WTC11 (cell line): ENCODE measurements at regions not wholly inside any gene's neighbourhood (a gene's known extent, or its start where the extent isn't known, plus 50 kb on each side); places are given as distances from the start of the nearest gene placed in this dataset.

ENCODE experiments used
- ATAC-seq: fragments of 200-7000 bp; cut with Tn5 transposase; 2 replicates; pipeline ENCODE4 v1.10.0; 2021; ENCODE audit warnings: mild to moderate bottlenecking, moderate library complexity
- CTCF ChIA-PET: fragments of 300-600 bp; sonication (Branson Sonifier 250); formaldehyde crosslinking; loops from one replicate; lab custom pipeline; 2021; ENCODE audit warnings: antibody characterized with exemption; lab: Charles Lee
- POLR2A ChIA-PET: fragments of 350-600 bp; sonication (Branson Sonifier 250); formaldehyde crosslinking; loops from one replicate; lab custom pipeline; 2021; ENCODE audit warnings: antibody characterized with exemption; lab: Charles Lee
- DNase-seq: peaks from one replicate; pipeline ENCODE4 v3.0.0; 2021; ENCODE audit warnings: low spot score
- H3K27ac Mint-ChIP-seq: 2 replicates; pipeline ENCODE4 v1.8.0; 2021; ENCODE audit warnings: mixed read lengths
- H3K27me3 Mint-ChIP-seq: 2 replicates; pipeline ENCODE4 v1.8.0; 2021; ENCODE audit warnings: low read depth, mild to moderate bottlenecking, moderate library complexity, mixed read lengths
- H3K36me3 Mint-ChIP-seq: 2 replicates; pipeline ENCODE4 v1.8.0; 2021; ENCODE audit warnings: mixed read lengths
- H3K4me1 Mint-ChIP-seq: 2 replicates; pipeline ENCODE4 v1.8.0; 2022; ENCODE audit warnings: mixed read lengths
- H3K4me3 Mint-ChIP-seq: 2 replicates; pipeline ENCODE4 v1.8.0; 2021; ENCODE audit warnings: mild to moderate bottlenecking, moderate library complexity, mixed read lengths
- H3K9me3 Mint-ChIP-seq: 2 replicates; pipeline ENCODE4 v1.8.0; 2021; ENCODE audit warnings: mixed read lengths
- ARID4B ChIP-seq: sonication (generic); formaldehyde crosslinking; IDR thresholded peaks from 2 replicates; pipeline ENCODE4 v1.8.0; 2023; ENCODE audit warnings: missing genetic modification reagents, mild to moderate bottlenecking, borderline replicate concordance
- ERG ChIP-seq: fragments of 250-450 bp; sonication (Bioruptor Pico); IDR thresholded peaks from 2 replicates; pipeline ENCODE4 v1.8.0; 2021; ENCODE audit warnings: mild to moderate bottlenecking
- HMGA2 ChIP-seq: fragments of 250-450 bp; sonication (Bioruptor Pico); IDR thresholded peaks from 2 replicates; pipeline ENCODE4 v1.4.0; 2021; ENCODE audit warnings: mild to moderate bottlenecking, moderate library complexity
- MAX ChIP-seq: sonication (generic); formaldehyde crosslinking; IDR thresholded peaks from 2 replicates; pipeline ENCODE4 v1.8.0; 2022; ENCODE audit warnings: mild to moderate bottlenecking, missing genetic modification reagents
- MYBL2 ChIP-seq: sonication (generic); formaldehyde crosslinking; IDR thresholded peaks from 2 replicates; pipeline ENCODE4 v1.8.1; 2023; ENCODE audit warnings: mild to moderate bottlenecking, moderate library complexity, missing genetic modification reagents
- NR2C2 ChIP-seq: sonication (generic); formaldehyde crosslinking; IDR thresholded peaks from 2 replicates; pipeline ENCODE4 v1.8.0; 2022; ENCODE audit warnings: mild to moderate bottlenecking, missing genetic modification reagents
- PRDM15 ChIP-seq: sonication (generic); formaldehyde crosslinking; IDR thresholded peaks from 2 replicates; pipeline ENCODE4 v1.8.0; 2022; ENCODE audit warnings: missing genetic modification reagents
- RORB ChIP-seq: fragments of 250-450 bp; sonication (Bioruptor Pico); IDR thresholded peaks from 2 replicates; pipeline ENCODE4 v1.9.0; 2021; ENCODE audit warnings: mild to moderate bottlenecking
- ZBTB21 ChIP-seq: sonication (generic); formaldehyde crosslinking; IDR thresholded peaks from 2 replicates; pipeline ENCODE4 v1.8.1; 2023; ENCODE audit warnings: mild to moderate bottlenecking, missing genetic modification reagents, borderline replicate concordance
- ZNF396 ChIP-seq: fragments of 250-450 bp; sonication (Bioruptor Pico); IDR thresholded peaks from 2 replicates; pipeline ENCODE4 v1.8.0; 2021; ENCODE audit warnings: mild to moderate bottlenecking, moderate library complexity, borderline replicate concordance
- ZNF512 ChIP-seq: sonication (generic); formaldehyde crosslinking; IDR thresholded peaks from 2 replicates; pipeline ENCODE4 v1.8.1; 2022; ENCODE audit warnings: missing genetic modification reagents, borderline replicate concordance
- ZNF532 ChIP-seq: fragments of 250-450 bp; sonication (Bioruptor Pico); IDR thresholded peaks from 2 replicates; pipeline ENCODE4 v1.9.0; 2021; ENCODE audit warnings: mild to moderate bottlenecking, borderline replicate concordance

GRCh38 chr4:107148904-107149303 is 112.8 kb upstream of the DKK2 start (continued):
- TF ChIP-seq ZNF512 (CRISPR knock-in tag) = no peak
- TF ChIP-seq MYBL2 (CRISPR knock-in tag) = no peak
- TF ChIP-seq ZNF532 (CRISPR knock-in tag) = no peak
- TF ChIP-seq, all 79 proteins: peak for 0

- ChIA-PET CTCF (no interaction called here), POLR2A (no interaction called here)
- Mint-ChIP-seq H3K27me3 (no peaks in the 10 kb centered on the region), H3K4me3 (no peak overlapping the region), H3K9me3 (peaks cover 8% of the 10 kb centered on the region), H3K27ac (no peak overlapping the region), H3K36me3 (no peaks in the 10 kb centered on the region), H3K4me1 (peaks cover 35% of the 10 kb centered on the region)
- no peak for DNase-seq
- ATAC-seq = no peak
- TF ChIP-seq ZNF532 (CRISPR knock-in tag) (no peak), RORB (no peak), ARID4B (CRISPR knock-in tag) (no peak), HMGA2 (CRISPR knock-in tag) (no peak), ERG (CRISPR knock-in tag) (no peak), MYBL2 (CRISPR knock-in tag) (no peak), NR2C2 (CRISPR knock-in tag) (no peak), MAX (CRISPR knock-in tag) (no peak), PRDM15 (no peak), ZBTB21 (CRISPR knock-in tag) (no peak), ZNF396 (CRISPR knock-in tag) (no peak)
Observed at GRCh38 chr4:107147873-107148272, 111.8 kb upstream of the DKK2 start.
